Ishikawa (cell line): ENCODE measurements at regions not wholly inside any gene's neighbourhood (a gene's known extent, or its start where the extent isn't known, plus 50 kb on each side); places are given as distances from the start of the nearest gene placed in this dataset.
A peak's percentile ranks its signal among the peaks of the same experiment; 100 is the strongest.

Experiments
- CEBPB ChIP-seq: IDR thresholded peaks from 2 replicates; pipeline ENCODE4 v1.6.1; 2012
- CREB1 ChIP-seq: IDR thresholded peaks from 2 replicates; pipeline ENCODE4 v1.6.1; 2012; ENCODE audit warnings: low read depth
- EGR1 ChIP-seq: IDR thresholded peaks from 2 replicates; pipeline ENCODE4 v1.6.1; 2012
- EP300 ChIP-seq: IDR thresholded peaks from 2 replicates; pipeline ENCODE4 v1.6.1; 2012; ENCODE audit warnings: borderline replicate concordance
- FOXM1 ChIP-seq: IDR thresholded peaks from 2 replicates; pipeline ENCODE4 v1.6.1; 2012; ENCODE audit warnings: low read depth, borderline replicate concordance
- MAX ChIP-seq: IDR thresholded peaks from 2 replicates; pipeline ENCODE4 v1.6.1; 2012
- RAD21 ChIP-seq: IDR thresholded peaks from 2 replicates; pipeline ENCODE4 v1.6.1; 2012; ENCODE audit warnings: low read depth
- REST ChIP-seq: IDR thresholded peaks from 2 replicates; pipeline ENCODE4 v1.6.1; 2012; ENCODE audit warnings: low read depth, mild to moderate bottlenecking
- TAF1 ChIP-seq: IDR thresholded peaks from 2 replicates; pipeline ENCODE4 v1.6.1; 2012; ENCODE audit warnings: low read depth, mild to moderate bottlenecking
- TCF12 ChIP-seq: IDR thresholded peaks from 2 replicates; pipeline ENCODE4 v1.6.1; 2012; ENCODE audit warnings: low read depth
- TEAD4 ChIP-seq: IDR thresholded peaks from 2 replicates; pipeline ENCODE4 v1.6.1; 2012
- USF1 ChIP-seq: IDR thresholded peaks from 2 replicates; pipeline ENCODE4 v1.6.1; 2012
- YY1 ChIP-seq: IDR thresholded peaks from 2 replicates; pipeline ENCODE4 v1.6.1; 2012; ENCODE audit warnings: low read depth
- ZBTB7A ChIP-seq: IDR thresholded peaks from 2 replicates; pipeline ENCODE4 v1.6.1; 2012; ENCODE audit warnings: low read depth

GRCh38 chr7:131942287-131943150 is 386.1 kb upstream of the PODXL start:
- no peak for TF ChIP-seq MAX
- TF ChIP-seq CREB1: no peak
- no peak for TF ChIP-seq EP300
- TF ChIP-seq TAF1: no peak
- TF ChIP-seq RAD21: no peak
- no peak for TF ChIP-seq YY1
- no peak for TF ChIP-seq FOXM1
- TF ChIP-seq CEBPB: peak; percentile 60; the same call in 1 of the 2 replicates
- no peak for TF ChIP-seq ZBTB7A
- no peak for TF ChIP-seq EGR1
- TF ChIP-seq TCF12: no peak
- TF ChIP-seq TEAD4: no peak
- no peak for TF ChIP-seq USF1
- no peak for TF ChIP-seq REST
